MCF 10A (cell line): ENCODE measurements at regions not wholly inside any gene's neighbourhood (a gene's known extent, or its start where the extent isn't known, plus 50 kb on each side); places are given as distances from the start of the nearest gene placed in this dataset.

Experiments
- BruUV-seq: library from RNA; stranded (reverse); fragments of 400-500 nt; replicated peaks from 2 replicates; lab custom pipeline; 2021; lab: Mats Ljungman, UMichigan
- CTCF ChIA-PET: fragments of 300-600 bp; sonication (Branson Sonifier 250); formaldehyde crosslinking; extraction: SDS; loops from one replicate; lab custom pipeline; 2021; ENCODE audit warnings: antibody characterized with exemption, inconsistent platforms; lab: Yijun Ruan, JAX
- POLR2A ChIA-PET: fragments of 300-600, 350-650 bp; sonication (Branson Sonifier 250); formaldehyde crosslinking; extraction: SDS; loops from one replicate; lab custom pipeline; 2020; ENCODE audit warnings: antibody characterized with exemption, inconsistent platforms; lab: Yijun Ruan, JAX
- DNase-seq: peaks from one replicate; pipeline ENCODE4 v3.0.0-alpha.2; 2018; ENCODE audit not compliant: unreplicated experiment
- H3K27ac Mint-ChIP-seq: one replicate; pipeline ENCODE4 v1.8.0; 2022; ENCODE audit warnings: mild to moderate bottlenecking, low read depth, mixed read lengths; ENCODE audit not compliant: unreplicated experiment
- H3K27me3 Mint-ChIP-seq: one replicate; pipeline ENCODE4 v1.8.0; 2022; ENCODE audit warnings: mixed read lengths; ENCODE audit not compliant: insufficient read depth, unreplicated experiment
- H3K36me3 Mint-ChIP-seq: one replicate; pipeline ENCODE4 v1.8.0; 2022; ENCODE audit warnings: mild to moderate bottlenecking, moderate library complexity, mixed read lengths; ENCODE audit not compliant: insufficient read depth, unreplicated experiment
- H3K4me1 Mint-ChIP-seq: one replicate; pipeline ENCODE4 v1.8.0; 2022; ENCODE audit warnings: mixed read lengths; ENCODE audit not compliant: insufficient read depth, unreplicated experiment
- H3K4me3 Mint-ChIP-seq: one replicate; pipeline ENCODE4 v1.8.0; 2022; ENCODE audit warnings: mild to moderate bottlenecking, moderate library complexity, mixed read lengths; ENCODE audit not compliant: unreplicated experiment
- H3K9me3 Mint-ChIP-seq: one replicate; pipeline ENCODE4 v1.8.0; 2022; ENCODE audit warnings: mixed read lengths; ENCODE audit not compliant: unreplicated experiment
- CTCF ChIP-seq: fragments of 200-600 bp; IDR thresholded peaks from one replicate; pipeline ENCODE4 v1.8.0; 2022; ENCODE audit warnings: antibody characterized with exemption, mild to moderate bottlenecking; ENCODE audit not compliant: unreplicated experiment
- intact Hi-C: fragments of 100-400 bp; cut with micrococcal nuclease; formaldehyde crosslinking; loops from 2 replicates; pipeline ENCODE4 v1.14.1; 2022

- Mint-ChIP-seq H3K9me3 (no peaks in the 10 kb centered on the region), H3K27me3 (no peaks in the 10 kb centered on the region), H3K4me3 (no peak overlapping the region), H3K27ac (no peak overlapping the region), H3K36me3 (no peaks in the 10 kb centered on the region), H3K4me1 (no peaks in the 10 kb centered on the region)
- POLR2A ChIA-PET = no interaction called here
- DNase-seq = no peak
- no peak for TF ChIP-seq CTCF
- no TSS peak for BruUV-seq
- CTCF ChIA-PET = interaction anchor here (0.9 kb wide), 1 partner anchor 27 kb away, joined by 3 read pairs; no protein-coding TSS in a partner anchor
- intact Hi-C loops = no loop called here
Measured at GRCh38 chr10:83937826-83938225, 201.5 kb upstream of the GHITM start.

- Mint-ChIP-seq H3K9me3 (no peaks in the 10 kb centered on the region), H3K4me3 (no peak overlapping the region), H3K4me1 (no peaks in the 10 kb centered on the region), H3K27ac (no peak overlapping the region), H3K36me3 (no peaks in the 10 kb centered on the region), H3K27me3 (no peaks in the 10 kb centered on the region)
- ChIA-PET CTCF (interaction anchor here (0.6 to 1.2 kb wide), 3 partner anchors 9 to 780 kb away, joined by 3 to 4 read pairs (median 3); no protein-coding TSS in a partner anchor), POLR2A (no interaction called here)
- no peak for DNase-seq
- TF ChIP-seq CTCF = no peak
- no TSS peak for BruUV-seq
- intact Hi-C loops = no loop called here
Measured at GRCh38 chr10:83941189-83941588, 198.1 kb upstream of the GHITM start.

GRCh38 chr10:83942410-83942809 lies 196.9 kb upstream of the GHITM start:
- H3K9me3 Mint-ChIP-seq = no peaks in the 10 kb centered on the region
- DNase-seq = no peak
- H3K4me3 Mint-ChIP-seq = no peak overlapping the region
- H3K36me3 Mint-ChIP-seq = no peaks in the 10 kb centered on the region
- TF ChIP-seq CTCF = no peak
- H3K27me3 Mint-ChIP-seq = no peaks in the 10 kb centered on the region
- H3K27ac Mint-ChIP-seq = no peak overlapping the region
- ChIA-PET POLR2A (no interaction called here), CTCF (no interaction called here)
- H3K4me1 Mint-ChIP-seq = no peaks in the 10 kb centered on the region
- intact Hi-C loops = no loop called here
- no TSS peak for BruUV-seq

- no peak for TF ChIP-seq CTCF
- Mint-ChIP-seq H3K27me3 (no peaks in the 10 kb centered on the region), H3K4me1 (no peaks in the 10 kb centered on the region), H3K36me3 (no peaks in the 10 kb centered on the region), H3K4me3 (no peak overlapping the region), H3K9me3 (no peaks in the 10 kb centered on the region), H3K27ac (no peak overlapping the region)
- BruUV-seq = no TSS peak
- CTCF ChIA-PET = no interaction called here
- intact Hi-C loops = no loop called here
- no peak for DNase-seq
- POLR2A ChIA-PET = no interaction called here
Measured at GRCh38 chr10:83943049-83943448, 196.3 kb upstream of the GHITM start.
